ENCODE measurements at regions not wholly inside any gene's neighbourhood (a gene's known extent, or its start where the extent isn't known, plus 50 kb on each side); places are given as distances from the start of the nearest gene placed in this dataset.
"Not testable (repeated sequence)": the region's sequence is repeated elsewhere in the genome, so short reads cannot be mapped to it uniquely, and the experiment has no call there.

DNA sequence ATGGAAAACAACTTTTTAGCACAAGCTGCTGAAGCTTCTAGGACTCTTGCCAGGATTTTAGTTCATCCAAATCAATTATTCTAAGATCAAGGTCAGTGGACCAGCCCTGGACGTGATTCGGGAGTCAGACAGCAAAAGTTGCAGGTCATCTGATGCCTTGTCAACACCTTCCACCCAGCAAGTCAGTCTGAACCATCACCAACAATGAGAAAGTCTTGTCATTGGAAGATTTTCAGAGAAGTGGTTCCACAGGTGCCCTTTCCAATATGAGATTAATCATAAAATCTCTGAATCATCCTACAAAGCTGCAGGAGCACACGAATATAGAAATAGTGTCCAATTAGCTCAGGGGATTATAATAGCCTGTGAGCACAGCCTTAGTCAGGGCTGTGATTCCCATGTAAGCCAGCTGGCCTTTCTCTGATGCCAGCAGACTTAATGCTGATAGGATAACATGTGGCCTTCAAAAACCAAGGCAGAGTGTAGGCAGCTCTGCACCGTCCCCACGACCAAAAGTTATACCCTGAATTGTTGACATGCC lies 445.0 kb upstream of the TRPC7 start:
- no peak for DNase-seq

DNA sequence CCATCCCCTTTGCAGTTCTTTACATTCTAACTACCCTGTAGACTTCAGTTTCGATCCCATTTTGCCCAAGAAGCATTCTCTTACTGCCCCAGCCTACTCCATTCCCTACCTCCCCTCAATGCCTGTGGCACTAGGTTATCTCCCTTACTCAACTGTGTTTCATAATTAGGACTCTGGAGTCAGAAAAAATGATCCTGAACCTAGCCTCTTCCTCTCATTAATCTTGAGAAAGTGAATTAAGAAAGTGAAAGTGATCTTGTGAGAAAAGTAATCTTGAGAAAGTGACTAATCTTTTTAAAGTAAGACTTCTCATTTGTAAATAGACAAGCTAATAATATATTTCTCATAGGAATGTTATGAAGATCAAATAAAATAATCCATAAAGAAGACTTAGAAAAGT lies 444.0 kb upstream of the TRPC7 start:
- DNase-seq: no peak

DNA sequence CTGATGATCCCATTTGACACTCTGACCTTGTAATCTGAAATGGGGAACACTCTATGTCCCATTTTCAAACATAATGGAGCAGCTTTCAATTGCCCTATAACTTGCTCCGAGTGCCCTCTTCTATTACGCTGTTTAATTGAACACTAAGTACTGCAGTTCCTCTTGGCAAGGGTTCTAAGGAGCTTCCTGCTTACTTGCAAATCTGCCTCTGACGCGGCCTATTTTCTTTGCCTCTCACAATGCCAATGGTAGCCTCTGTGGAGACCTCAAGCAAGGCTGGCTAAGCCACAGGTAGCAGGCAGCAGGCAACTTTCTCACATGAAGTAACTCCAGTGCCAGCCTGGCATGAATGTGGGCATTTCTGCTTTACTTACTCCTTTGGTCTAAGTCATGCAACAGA lies 443.4 kb upstream of the TRPC7 start:
- DNase-seq: no peak

DNA sequence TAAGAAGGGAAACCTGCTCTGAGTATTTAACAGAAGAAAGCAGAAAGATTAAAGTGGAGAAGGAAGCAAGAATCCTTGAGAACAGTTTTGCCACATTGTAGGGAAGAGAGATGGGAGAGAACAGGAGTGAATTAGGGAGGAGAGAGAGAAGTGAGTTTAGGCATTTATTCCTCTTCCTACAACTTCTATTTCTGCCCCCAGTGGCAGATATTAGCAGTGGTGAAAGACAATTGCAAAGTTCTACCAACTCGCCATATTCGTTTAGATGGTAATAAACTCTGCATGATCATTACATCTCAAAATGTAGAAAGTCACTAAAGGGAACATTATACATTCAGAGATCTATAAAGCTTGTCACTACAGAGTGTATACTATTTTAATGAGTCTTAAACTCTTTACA lies 440.1 kb upstream of the TRPC7 start:
- DNase-seq: no peak

DNA sequence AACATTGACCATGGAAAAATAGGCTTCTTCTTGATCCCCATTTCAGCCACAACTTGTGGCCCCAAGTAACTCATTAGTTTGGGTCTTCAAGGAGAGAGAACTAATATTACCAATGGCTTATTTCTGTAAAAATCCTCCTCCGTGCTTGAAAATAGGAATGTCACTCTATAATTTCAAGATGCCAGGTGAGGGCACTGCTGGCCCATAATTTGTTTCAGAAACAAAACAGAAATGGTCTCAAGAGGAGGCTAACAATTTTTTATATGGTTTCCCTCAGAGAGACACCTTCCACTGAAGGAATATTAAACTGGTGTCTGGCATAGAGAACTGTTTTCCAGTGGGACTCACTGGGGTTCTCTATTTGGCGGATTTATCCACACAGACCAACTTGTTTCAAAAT lies 437.0 kb upstream of the TRPC7 start:
- DNase-seq: no peak

DNA sequence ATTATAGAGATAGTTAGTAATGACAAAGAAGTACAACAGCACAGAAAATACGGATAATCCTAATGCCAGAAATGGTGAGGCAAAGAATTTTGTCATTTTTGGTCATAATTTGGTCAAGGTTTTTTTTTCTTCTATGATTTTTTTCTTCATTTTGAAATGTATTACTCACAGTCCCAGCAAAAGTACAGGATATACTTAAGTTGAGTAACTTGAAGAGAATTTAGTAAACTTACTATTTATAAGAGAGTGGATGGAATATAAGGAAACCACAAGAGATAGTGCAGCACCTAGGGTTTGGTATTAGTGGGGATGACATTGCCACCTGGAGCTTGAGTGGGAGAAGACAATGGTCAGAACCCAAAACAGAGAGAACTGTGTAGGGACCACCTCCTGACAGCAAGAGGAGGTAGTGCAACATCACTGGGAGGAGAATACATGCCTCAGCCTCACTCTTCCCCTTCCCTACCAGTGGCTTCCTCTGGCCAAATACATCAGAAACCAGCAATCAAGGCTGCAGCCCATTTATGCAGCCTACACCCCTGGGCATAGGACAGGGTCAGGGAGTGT lies 434.5 kb upstream of the TRPC7 start:
- no peak for DNase-seq

DNA sequence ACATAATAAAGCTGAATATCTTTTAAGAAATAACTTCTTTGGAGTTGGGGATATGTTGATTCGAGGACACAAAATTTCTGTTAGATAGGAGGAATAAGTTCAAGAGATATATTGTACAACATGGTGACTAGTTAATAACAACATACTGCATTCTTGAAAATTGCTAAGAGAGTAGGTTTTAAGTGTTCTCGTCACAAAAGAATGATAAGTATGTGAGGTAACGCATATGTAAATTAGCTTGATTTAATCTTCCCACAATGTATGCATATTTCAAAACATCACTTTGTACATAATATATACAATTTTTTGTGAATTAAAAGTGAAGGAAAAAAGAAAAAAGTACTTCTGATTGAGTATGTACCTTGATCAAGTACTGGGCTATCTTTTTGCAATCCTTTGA lies 428.0 kb upstream of the TRPC7 start:
- DNase-seq: no peak

DNA sequence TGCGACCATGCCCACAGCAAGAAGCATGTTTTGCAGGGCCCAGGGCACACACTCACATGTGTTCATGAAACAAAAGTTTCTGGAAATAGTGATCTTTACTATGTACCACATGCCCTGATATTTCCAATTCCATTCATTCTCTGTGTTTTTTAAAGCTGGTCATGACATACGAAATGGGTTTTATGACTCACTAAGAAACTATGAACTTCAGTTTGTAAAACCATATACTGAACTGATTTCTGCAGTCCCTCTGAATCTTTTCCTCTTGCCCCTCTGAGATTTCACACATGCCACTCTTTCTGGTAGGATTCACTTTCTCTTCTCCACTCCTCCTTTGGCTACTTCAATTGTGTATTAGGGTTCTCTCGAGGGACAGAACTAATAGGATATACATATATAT lies 416.1 kb upstream of the TRPC7 start:
- DNase-seq: no peak

DNA sequence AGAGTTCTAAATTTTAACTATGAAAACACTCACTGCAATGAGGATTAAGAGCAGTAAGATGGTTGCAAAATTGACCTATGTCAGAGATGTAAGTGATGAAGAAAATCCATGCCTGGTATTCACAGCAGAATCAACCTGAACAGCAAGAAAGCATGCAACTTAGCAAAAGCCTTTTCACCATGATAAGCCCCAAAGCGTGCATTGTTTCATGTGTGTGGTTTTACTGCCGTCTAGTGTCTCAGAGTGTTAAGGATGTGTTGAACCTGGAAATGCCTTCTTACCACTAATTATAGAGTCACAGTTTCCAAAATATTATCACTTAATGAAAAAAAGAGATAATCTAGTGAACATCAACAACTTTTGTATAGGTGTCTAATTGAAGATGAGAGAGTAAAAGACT lies 415.2 kb upstream of the TRPC7 start:
- no peak for DNase-seq

DNA sequence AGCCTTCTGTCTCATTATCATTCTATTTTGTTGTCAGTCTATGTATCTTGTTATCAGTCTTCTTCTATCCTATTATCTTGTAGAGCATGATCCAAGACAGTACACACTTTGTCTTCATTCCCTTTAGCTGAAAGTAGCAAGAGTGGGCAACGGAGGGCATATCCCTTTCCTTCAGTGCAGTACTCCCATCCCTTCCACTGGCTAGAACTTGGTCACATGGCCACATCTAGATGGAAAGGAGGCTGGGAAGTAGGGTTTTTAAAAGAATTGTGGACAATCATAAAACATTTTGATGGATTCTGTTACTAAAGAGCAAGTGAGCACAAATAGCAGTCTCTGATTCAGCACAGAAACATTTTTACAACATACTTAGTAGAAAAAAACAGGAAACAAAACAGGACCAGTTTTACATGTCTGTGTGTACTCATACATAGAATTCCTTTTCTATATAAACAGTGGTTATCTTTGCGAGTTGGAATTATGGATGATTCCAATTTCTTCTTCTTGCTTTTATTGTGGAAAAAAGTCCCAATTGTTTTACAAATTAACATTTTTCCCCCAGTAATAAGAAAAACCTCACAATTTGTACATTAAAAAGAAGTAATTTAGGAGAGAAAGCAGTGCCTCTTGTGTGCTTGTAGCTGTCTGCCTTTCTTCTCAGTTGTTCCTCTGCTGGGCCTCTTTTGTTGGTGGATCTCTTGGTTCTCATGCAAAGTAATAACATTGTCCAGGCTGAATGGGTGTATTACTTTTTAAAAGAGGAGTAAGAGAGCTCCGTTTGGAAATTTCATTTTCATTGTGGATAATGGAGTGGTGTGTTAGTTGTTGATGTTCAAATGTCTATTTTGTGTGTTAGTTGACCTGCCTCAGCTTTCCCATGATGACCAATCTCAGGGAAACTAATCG lies 410.9 kb upstream of the TRPC7 start:
- DNase-seq: no peak

DNA sequence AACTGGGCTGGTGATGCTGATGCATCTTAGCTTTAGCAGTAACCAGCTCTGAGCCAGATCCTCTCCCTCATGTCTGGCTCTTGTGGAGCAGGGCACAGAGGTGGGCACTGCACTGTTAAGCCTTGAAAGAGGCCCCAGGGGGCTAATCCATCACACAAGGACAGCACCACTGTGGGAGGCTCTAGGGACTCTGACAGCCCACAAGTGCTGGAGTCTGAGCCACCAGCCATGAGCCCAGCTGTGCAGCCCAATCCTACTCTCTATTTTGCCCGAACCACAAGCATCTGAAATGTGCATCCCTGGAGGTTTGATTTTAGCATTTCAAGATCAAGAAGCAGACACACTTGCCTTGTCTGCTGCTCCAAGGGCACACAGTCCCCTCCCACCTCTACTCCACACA lies 407.1 kb upstream of the TRPC7 start:
- DNase-seq: no peak

DNA sequence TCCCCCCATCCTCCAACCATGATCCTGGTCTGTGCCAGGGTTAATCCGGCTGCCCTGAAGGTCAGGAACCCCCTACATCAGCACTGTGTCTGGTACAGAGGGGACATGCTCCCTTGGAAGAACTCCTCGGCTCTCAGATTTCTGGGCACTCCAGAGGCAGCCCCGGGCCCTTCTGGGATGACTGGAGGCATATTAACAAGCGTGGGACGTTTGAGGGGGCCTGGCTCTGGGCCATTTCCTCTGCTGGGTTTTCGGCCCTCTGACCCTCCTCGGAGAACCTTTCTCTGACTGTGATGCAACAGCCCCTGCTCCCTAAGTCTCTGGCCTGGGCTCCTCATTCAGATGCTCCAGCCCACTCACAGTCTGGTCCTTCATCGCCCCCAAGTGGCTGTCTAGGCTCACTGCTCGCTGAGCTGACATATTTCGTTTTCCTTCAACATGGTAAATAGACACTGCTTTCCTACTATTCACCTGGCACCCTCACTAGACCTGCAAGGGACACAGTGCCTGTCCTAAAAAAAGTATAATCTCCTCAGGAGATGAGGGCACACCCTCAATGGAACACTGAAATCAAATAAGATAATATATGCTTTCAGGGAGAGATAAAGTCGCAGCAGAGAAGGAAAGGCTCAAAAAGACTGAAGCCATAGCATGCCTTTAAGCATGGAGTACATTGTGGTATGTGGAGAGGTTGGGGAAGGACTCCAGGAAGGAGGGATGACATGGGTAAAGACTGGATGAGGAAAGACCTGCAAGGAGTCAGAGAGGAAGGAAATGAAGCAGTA lies 404.7 kb upstream of the TRPC7 start:
- DNase-seq: peak; percentile 37

DNA sequence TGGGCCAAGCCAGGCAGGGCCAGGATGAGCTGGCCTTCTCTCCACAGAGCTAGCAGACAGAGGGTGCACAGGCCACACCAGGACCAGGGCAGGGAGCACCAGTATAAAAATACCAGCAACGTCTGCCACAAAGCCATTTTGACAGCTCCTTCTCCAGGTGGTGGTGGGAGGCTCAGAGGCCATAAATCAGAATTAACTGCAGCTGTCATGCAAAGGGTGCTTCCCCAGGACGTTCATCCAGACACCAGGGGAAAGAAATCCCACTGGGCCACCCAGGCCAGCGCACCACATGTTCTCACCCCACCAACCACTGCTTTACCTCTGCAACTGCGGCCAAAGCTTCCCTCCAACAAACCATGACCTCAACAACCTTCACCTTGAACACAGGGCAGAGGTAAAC lies 403.7 kb upstream of the TRPC7 start:
- DNase-seq: no peak

DNA sequence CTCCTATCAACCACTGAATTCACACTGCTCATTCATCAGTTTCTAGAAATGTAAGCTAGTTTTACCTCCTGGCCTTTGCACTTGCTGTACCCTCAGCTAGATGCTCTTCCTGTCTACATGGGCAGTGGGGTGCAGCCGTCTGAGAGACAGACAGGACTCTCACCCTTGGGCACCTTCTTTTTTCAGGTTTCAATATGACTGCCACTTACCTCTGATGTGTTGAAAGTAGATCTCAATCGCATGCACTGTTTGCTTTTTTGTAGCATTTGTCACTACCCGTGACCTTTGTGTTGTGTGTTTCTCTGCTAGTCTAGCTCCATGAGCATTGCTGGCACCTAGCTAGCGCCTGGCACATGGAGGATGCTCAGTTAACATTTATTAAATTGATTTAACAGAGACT lies 403.1 kb upstream of the TRPC7 start:
- no peak for DNase-seq

DNA sequence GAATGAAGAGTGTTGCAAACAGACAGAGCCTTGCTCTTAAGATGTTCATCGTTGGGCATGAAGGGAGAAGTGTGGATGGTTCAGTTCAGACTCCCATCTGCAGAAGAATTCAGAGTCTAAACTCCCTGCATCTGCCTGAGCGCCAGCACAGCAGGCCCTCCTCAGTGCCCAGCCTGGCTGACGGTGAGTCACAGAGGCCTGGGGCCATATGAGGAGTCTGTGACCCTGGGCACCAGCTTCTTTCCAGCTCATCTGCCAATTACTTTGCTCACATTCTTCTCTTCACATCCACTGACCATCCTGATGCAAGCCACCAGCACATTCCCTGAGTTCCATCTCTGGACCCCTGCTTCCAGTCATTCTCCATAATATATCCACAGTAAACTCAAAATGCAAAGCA lies 401.1 kb upstream of the TRPC7 start:
- DNase-seq: no peak

DNA sequence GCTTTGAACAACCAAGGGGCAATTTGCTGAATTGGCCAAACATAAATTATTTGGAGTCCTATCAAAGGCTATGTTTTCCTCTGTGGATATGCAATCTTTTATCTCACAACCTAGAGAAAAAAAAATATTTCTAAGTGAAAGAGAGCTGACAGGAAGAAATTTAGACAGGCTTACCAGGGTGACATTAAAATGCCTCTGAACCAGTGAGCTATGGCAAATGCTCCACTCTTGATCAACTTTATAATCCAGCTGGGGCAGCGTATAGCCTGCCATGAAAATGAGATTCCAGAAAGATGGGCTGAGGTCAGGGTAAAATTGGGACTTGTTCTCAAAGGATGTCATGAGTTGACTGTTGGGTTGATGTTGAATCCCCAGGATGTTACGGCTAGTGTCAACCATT lies 399.3 kb upstream of the TRPC7 start:
- DNase-seq: no peak

DNA sequence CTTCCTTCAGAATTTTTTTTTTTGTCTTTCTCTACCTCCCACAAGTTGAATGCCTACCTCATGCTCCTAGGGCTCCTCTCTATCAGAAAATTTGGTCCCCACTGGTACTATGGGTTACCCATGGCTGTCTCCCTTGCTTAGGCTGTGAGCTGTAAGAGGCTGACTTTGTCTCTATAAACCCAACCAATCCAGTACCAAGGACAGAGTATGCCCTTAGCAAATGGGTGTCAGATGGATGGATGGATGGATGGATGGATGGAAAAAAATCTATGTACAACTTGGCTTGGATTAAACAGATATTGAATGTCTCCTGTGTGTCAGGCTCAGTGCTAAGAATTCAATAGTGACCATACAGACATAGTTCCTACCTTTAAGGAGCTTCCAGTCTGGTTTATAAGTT lies 398.2 kb upstream of the TRPC7 start:
- DNase-seq: no peak

DNA sequence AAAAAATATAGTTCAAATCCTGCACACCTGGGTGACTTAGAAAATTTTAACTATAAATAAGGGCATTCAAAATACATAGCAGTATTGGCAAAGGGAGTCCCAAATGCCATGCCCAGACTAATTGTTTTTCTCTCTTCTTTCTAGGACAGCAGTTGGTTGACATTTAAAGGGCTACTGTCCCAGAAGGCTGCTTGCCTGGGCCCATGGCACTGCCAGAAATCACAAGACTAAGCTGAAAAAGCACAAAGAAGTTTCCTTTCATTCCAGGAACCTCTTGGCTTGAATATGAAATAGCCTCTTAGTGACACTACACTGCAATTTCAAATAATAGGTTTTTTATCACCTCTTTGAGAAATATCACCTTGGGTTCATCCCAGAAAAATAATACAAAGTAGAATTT lies 388.9 kb upstream of the TRPC7 start:
- DNase-seq: no peak

DNA sequence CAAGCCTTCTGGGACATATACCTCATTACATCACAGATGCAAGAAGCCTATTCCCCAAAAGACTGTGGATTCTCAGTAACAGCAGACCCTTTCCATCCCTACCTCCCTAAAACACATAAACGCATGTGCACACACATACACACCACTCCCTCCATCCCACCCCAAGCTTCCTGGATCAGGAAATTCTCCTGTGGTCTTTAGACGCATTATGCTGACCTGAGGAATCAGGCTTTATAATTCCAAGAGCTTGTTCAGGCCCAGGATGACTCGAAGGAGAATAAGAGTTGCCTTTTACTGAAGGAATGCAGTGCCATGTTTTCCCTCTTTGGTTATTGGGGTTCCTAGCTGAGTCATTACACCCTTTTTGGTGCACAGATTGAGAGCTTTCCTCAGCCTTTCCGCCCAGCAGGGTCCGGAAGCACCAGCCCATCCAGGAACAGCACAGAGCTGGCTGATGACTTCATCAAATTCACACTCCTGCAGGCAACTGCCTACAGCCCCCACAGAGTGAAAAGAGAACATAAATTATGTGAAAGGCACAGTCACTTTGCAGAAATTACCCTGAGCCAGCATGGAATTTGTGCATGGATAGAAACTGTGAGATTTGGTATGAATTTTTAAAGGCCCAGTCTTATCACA lies 385.0 kb upstream of the TRPC7 start:
- DNase-seq: no peak

DNA sequence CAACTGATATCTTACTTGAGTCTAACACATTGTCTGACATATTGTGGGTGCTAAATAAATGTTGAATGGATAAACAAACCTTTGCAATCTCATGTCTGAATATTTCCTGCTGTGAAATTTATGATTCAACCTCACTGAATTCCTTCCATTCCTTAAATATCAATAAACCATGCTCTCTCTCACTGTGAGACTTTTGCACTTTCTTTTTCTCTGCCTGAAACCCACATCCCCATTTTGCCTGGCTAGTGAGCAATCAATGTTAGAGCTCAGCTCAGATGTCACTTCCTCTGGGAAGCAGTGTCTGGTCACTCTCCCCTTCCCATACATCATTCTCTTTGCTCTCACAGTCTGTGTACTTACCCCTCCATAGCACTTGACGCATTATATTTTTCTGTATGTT lies 383.7 kb upstream of the TRPC7 start:
- DNase-seq: no peak

DNA sequence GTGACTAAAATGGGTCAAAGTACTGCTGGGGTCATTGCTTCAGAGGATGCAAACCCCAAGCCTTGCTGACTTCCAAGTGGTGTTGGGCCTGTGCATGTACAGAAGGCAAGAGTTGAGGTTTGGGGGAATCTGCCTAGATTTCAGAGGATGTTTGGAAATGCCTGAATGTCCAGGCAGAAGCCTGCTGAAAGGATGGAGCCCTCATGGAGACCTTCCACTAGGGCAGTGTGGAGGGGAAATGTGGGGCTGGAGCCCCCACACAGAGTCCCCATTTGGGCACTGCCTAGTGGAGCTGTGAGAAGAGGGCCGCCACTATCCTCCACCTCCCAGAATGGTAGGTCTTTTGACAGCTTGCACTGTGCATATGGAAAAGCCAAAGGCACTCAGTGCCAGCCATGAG lies 377.7 kb upstream of the TRPC7 start:
- DNase-seq: no peak

DNA sequence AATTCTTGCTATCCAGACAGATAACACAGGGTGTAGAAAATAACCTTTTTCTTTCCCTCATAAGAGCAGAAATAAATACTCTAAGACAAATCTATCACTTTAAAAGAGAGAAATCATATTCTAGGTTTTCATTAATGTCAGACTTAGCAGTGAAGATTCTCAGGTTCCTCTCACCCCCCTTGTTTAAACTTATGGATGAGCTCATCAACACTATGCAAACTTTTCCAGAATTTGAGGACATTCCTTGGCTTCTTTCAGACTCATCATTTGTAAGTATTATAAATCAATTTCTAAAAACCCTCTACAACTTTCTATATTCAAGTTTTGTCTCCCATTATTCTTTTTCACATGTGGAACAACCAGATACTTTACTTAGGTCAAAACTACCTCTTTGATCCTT lies 374.9 kb upstream of the TRPC7 start:
- no peak for DNase-seq

DNA sequence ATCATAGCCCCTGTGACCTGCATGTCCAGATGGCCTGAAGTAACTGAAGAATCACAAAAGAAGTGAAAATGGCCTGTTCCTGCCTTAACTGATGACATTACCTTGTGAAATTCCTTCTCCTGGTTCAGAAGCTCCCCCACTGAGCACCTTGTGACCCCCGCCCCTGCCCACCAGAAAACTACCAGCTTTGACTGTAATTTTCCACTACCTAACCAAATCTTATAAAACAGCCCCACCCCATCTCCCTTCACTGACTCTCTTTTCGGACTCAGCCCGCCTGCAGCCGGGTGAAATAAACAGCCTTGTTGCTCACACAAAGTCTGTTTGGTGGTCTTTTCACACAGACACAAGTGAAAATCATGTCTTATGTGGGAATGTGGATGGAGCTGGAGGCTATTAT lies 373.9 kb upstream of the TRPC7 start:
- DNase-seq: not testable (repeated sequence)
